ENCODE measurements at regions not wholly inside any gene's neighbourhood (a gene's known extent, or its start where the extent isn't known, plus 50 kb on each side); places are given as distances from the start of the nearest gene placed in this dataset.

DNA sequence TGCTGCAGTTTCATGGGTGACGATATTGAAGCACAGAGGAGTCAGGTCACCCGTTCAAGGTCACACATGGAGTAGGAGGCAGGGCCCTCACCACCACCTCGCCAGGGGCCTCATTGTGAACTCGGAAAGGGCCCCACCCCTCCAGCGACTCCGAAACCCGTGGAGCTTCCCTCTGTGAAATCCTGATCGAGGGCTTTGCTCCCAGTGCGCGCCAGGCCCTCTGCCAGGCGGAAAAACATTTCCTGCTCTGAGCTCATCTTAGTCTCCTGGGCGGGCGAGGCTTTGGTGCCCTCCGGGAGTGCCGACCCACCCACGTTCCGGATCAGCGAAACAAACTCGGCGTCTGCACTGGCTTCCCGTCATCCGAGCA lies 75.0 kb upstream of the FCN1 start:
- Histone ChIP-seq H3K4me1 (no peaks in the 10 kb centered on the region), H3K9me3 (no peaks in the 10 kb centered on the region), H3K27ac (no peak overlapping the region), H3K27me3 (no peaks in the 10 kb centered on the region), H3K4me3 (peak overlapping the region; percentile 15 to 38), H3K36me3 (ENCODE audit: low read depth, missing control alignments) (no peaks in the 10 kb centered on the region)
- WGBS, 2 donors: 44 to 67% methylated on average over 15 to 22 of the region's 22 CpGs
- intact Hi-C loops (cut with DNase I; ENCODE audit: low total_unique reads): no loop called here
- no peak for DNase-seq
- TF ChIP-seq POLR2A (IDR thresholded peaks at IDR 0.05) (no peak), CTCF (IDR thresholded peaks at IDR 0.05) (no peak)

DNA sequence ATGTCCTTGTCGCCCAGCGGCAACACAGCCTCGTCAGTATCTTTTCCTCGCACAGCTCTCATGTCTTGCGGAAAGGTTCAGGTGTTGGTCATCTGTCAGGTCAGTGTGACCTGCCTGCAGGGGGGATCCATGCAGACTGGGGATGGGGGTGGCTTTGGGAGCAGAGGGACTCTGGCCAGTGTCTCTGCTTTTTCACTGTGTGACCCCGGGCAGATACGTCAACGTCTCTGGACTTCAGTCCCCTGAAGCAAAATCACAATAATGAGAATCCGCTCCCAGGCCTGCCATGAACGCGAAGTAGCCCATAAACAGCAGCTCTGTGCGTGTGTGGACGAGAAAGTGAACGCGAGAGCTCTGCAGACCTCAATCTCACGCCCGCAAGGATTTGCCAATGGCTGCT lies 75.7 kb upstream of the FCN1 start:
- no peak for TF ChIP-seq CTCF (IDR thresholded peaks at IDR 0.05)
- TF ChIP-seq POLR2A (IDR thresholded peaks at IDR 0.05): no peak
- intact Hi-C loops (cut with DNase I; ENCODE audit: low total_unique reads): no loop called here
- Histone ChIP-seq H3K27ac (no peak overlapping the region), H3K36me3 (ENCODE audit: low read depth, missing control alignments) (no peaks in the 10 kb centered on the region), H3K27me3 (no peaks in the 10 kb centered on the region), H3K4me1 (no peaks in the 10 kb centered on the region), H3K9me3 (no peaks in the 10 kb centered on the region), H3K4me3 (no peak overlapping the region)
- 79 to 88% methylated on average over 17 of the region's 17 CpGs for WGBS, 2 donors
- DNase-seq: no peak

DNA sequence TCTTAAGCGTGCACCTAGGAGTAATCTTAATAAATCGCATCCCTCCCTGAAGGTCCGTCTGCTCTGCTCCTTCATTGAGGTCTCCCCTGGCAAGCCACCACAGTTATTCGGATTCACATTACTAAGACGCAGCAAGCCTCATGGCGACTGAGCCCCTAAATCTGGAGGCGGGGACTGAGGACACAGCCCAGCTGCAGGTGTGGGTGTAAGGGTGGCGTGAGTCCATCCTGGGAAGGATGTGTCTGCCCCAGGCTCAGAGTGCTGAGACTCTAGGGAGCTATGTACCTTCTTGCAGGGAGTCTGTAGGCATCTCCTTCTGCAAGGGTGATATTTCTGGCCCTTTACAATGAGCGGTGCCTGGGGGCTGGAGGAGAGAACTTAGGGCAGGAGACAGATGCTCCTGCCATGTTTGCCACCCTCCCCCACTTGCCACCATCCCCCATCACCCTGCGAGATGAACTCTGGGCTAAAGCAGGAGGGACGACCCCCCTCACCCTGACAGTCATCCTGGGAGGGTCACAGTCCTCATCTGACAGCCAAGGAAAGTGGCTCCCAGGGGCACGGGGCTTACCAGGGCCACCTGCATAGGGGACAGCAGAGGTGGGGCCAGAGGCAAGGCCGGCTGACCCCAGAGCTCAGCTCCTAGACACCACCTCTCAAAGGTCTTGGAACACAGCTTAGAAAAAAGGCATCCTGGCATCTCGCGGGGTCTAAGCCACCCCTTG lies 76.4 kb upstream of the FCN1 start:
- no peak for DNase-seq

GRCh38 chr9:134994926-134995791 lies 77.4 kb upstream of the FCN1 start:
- Histone ChIP-seq H3K36me3 (ENCODE audit: low read depth, missing control alignments) (no peaks in the 10 kb centered on the region), H3K9me3 (no peaks in the 10 kb centered on the region), H3K4me3 (no peak overlapping the region), H3K4me1 (no peaks in the 10 kb centered on the region), H3K27ac (no peak overlapping the region), H3K27me3 (no peaks in the 10 kb centered on the region)
- TF ChIP-seq POLR2A (IDR thresholded peaks at IDR 0.05) (no peak), CTCF (IDR thresholded peaks at IDR 0.05) (no peak)
- 93 to 94% methylated on average over 12 to 19 of the region's 19 CpGs for WGBS, 2 donors
- no peak for DNase-seq
- intact Hi-C loops (cut with DNase I; ENCODE audit: low total_unique reads): no loop called here

More for the DNA sequence above, 76.4 kb upstream of the FCN1 start:
- intact Hi-C loops (cut with DNase I; ENCODE audit: low total_unique reads): no loop called here
- Histone ChIP-seq H3K9me3 (no peaks in the 10 kb centered on the region), H3K36me3 (ENCODE audit: low read depth, missing control alignments) (no peaks in the 10 kb centered on the region), H3K27ac (no peak overlapping the region), H3K4me1 (no peaks in the 10 kb centered on the region), H3K27me3 (no peaks in the 10 kb centered on the region), H3K4me3 (no peak overlapping the region)
- 81 to 88% methylated on average over 11 to 15 of the region's 15 CpGs for WGBS, 2 donors
- TF ChIP-seq POLR2A (IDR thresholded peaks at IDR 0.05) (no peak), CTCF (IDR thresholded peaks at IDR 0.05) (no peak)

Measured in testis (tissue), 2 donors.